ENCODE measurements at regions not wholly inside any gene's neighbourhood (a gene's known extent, or its start where the extent isn't known, plus 50 kb on each side); places are given as distances from the start of the nearest gene placed in this dataset.

- no peak for DNase-seq (ENCODE audit: extremely low read depth in 1 of 11, low read depth in 9 of 11, low spot score in 4 of 11)
Observed at GRCh38 chr4:24145591-24145990, 255.7 kb upstream of the PPARGC1A start.

GRCh38 chr4:24144381-24144780, 254.5 kb upstream of the PPARGC1A start:
- peak in 5 of 11 donors; percentile 12 to 50 (median 41) for DNase-seq (ENCODE audit: extremely low read depth in 1 of 11, low read depth in 9 of 11, low spot score in 4 of 11)

GRCh38 chr4:24143741-24144140, 253.9 kb upstream of the PPARGC1A start:
- no peak for DNase-seq (ENCODE audit: extremely low read depth in 1 of 11, low read depth in 9 of 11, low spot score in 4 of 11)

GRCh38 chr4:24141836-24142235, 252.0 kb upstream of the PPARGC1A start:
- no peak for DNase-seq (ENCODE audit: extremely low read depth in 1 of 11, low read depth in 9 of 11, low spot score in 4 of 11)

GRCh38 chr4:24140892-24141291, 251.0 kb upstream of the PPARGC1A start:
- no peak for DNase-seq (ENCODE audit: extremely low read depth in 1 of 11, low read depth in 9 of 11, low spot score in 4 of 11)

- peak in 3 of 11 donors; percentile 14 to 46 (median 28) for DNase-seq (ENCODE audit: extremely low read depth in 1 of 11, low read depth in 9 of 11, low spot score in 4 of 11)
Observed at GRCh38 chr4:24137671-24138601, 248.1 kb upstream of the PPARGC1A start.

- DNase-seq (ENCODE audit: extremely low read depth in 1 of 11, low read depth in 9 of 11, low spot score in 4 of 11), result no peak
Observed at GRCh38 chr4:24131954-24132673, 242.3 kb upstream of the PPARGC1A start.

GRCh38 chr4:24130637-24131036, 240.8 kb upstream of the PPARGC1A start:
- DNase-seq (ENCODE audit: extremely low read depth in 1 of 11, low read depth in 9 of 11, low spot score in 4 of 11), result no peak

- DNase-seq (ENCODE audit: extremely low read depth in 1 of 11, low read depth in 9 of 11, low spot score in 4 of 11), result no peak
Observed at GRCh38 chr4:24126776-24127175, 236.9 kb upstream of the PPARGC1A start.

- no peak for DNase-seq (ENCODE audit: extremely low read depth in 1 of 11, low read depth in 9 of 11, low spot score in 4 of 11)
Observed at GRCh38 chr4:24121395-24122175, 231.7 kb upstream of the PPARGC1A start.

- DNase-seq (ENCODE audit: extremely low read depth in 1 of 11, low read depth in 9 of 11, low spot score in 4 of 11), result no peak
Observed at GRCh38 chr4:24117975-24118374, 228.1 kb upstream of the PPARGC1A start.

- DNase-seq (ENCODE audit: extremely low read depth in 1 of 11, low read depth in 9 of 11, low spot score in 4 of 11), result no peak
Observed at GRCh38 chr4:24116107-24116506, 226.3 kb upstream of the PPARGC1A start.

GRCh38 chr4:24114919-24115500, 225.2 kb upstream of the PPARGC1A start:
- DNase-seq (ENCODE audit: extremely low read depth in 1 of 11, low read depth in 9 of 11, low spot score in 4 of 11), result no peak

- no peak for DNase-seq (ENCODE audit: extremely low read depth in 1 of 11, low read depth in 9 of 11, low spot score in 4 of 11)
Observed at GRCh38 chr4:24114444-24114843, 224.6 kb upstream of the PPARGC1A start.

GRCh38 chr4:24112466-24112865, 222.6 kb upstream of the PPARGC1A start:
- DNase-seq (ENCODE audit: extremely low read depth in 1 of 11, low read depth in 9 of 11, low spot score in 4 of 11), result no peak

GRCh38 chr4:24108567-24108966, 218.7 kb upstream of the PPARGC1A start:
- DNase-seq (ENCODE audit: extremely low read depth in 1 of 11, low read depth in 9 of 11, low spot score in 4 of 11), result no peak

- no peak for DNase-seq (ENCODE audit: extremely low read depth in 1 of 11, low read depth in 9 of 11, low spot score in 4 of 11)
Observed at GRCh38 chr4:24105327-24106038, 215.6 kb upstream of the PPARGC1A start.

- no peak for DNase-seq (ENCODE audit: extremely low read depth in 1 of 11, low read depth in 9 of 11, low spot score in 4 of 11)
Observed at GRCh38 chr4:24104158-24104565, 214.3 kb upstream of the PPARGC1A start.
